Suprapubic skin (tissue), 4 donors: ENCODE measurements at regions not wholly inside any gene's neighbourhood (a gene's known extent, or its start where the extent isn't known, plus 50 kb on each side); places are given as distances from the start of the nearest gene placed in this dataset.

ENCODE experiments used
- EP300 ChIP-seq: sonication (generic); formaldehyde crosslinking; IDR thresholded peaks from one replicate; pipeline ENCODE4 v1.6.1; 2017; ENCODE audit warnings: antibody characterized with exemption
- POLR2A ChIP-seq, 2 donors: fragments of 450-650 bp; IDR thresholded peaks; one replicate each; pipeline ENCODE4 v1.6.1; 2017; ENCODE audit warnings: antibody characterized with exemption in 2 of 2, mild to moderate bottlenecking in 2 of 2, moderate library complexity in 2 of 2
- POLR2AphosphoS5 ChIP-seq, 3 donors: sonication (generic); formaldehyde crosslinking; IDR thresholded peaks; one replicate each; pipeline ENCODE4 v1.6.1; 2017; ENCODE audit warnings: antibody characterized with exemption in 3 of 3
- TF ChIP-seq, protein P1 (sequence below), 2 donors: fragments of 200-600 bp in 1 of 2; fragments of 450-650 bp in 1 of 2; sonication (generic) in 1 of 2; IDR thresholded peaks; one replicate each; pipeline ENCODE4 v1.5.1; 2016 to 2019; ENCODE audit warnings: antibody characterized with exemption in 2 of 2, mild to moderate bottlenecking in 1 of 2, moderate library complexity in 1 of 2

DNA sequence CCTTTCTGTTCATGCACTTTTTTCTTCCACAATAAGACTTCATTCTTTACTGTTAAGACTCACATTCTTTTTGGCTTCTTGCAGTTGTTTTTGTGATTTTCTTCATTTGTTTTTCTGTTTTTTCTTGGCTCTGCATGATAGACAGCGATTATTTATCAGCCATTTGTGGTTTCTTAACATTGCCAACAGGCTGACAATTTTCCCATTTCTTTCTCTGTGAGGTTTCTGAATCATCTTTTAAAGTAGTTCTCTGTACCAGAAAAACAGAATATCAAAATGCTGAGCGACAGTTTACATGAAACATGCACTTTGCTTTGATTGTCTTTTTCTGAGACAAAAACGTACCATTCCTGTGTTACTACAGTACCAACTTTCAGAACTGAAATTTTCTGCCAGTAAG, 334.2 kb upstream of the MAGI2 start:
- TF ChIP-seq, protein P1, sequence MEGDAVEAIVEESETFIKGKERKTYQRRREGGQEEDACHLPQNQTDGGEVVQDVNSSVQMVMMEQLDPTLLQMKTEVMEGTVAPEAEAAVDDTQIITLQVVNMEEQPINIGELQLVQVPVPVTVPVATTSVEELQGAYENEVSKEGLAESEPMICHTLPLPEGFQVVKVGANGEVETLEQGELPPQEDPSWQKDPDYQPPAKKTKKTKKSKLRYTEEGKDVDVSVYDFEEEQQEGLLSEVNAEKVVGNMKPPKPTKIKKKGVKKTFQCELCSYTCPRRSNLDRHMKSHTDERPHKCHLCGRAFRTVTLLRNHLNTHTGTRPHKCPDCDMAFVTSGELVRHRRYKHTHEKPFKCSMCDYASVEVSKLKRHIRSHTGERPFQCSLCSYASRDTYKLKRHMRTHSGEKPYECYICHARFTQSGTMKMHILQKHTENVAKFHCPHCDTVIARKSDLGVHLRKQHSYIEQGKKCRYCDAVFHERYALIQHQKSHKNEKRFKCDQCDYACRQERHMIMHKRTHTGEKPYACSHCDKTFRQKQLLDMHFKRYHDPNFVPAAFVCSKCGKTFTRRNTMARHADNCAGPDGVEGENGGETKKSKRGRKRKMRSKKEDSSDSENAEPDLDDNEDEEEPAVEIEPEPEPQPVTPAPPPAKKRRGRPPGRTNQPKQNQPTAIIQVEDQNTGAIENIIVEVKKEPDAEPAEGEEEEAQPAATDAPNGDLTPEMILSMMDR (IDR thresholded peaks at IDR 0.05): no peak
- TF ChIP-seq POLR2A (IDR thresholded peaks at IDR 0.05) (no peak), POLR2AphosphoS5 (IDR thresholded peaks at IDR 0.05) (no peak), EP300 (no peak)
